GM21619 (cell line): ENCODE measurements at regions not wholly inside any gene's neighbourhood (a gene's known extent, or its start where the extent isn't known, plus 50 kb on each side); places are given as distances from the start of the nearest gene placed in this dataset.
"Not testable (repeated sequence)": the region's sequence is repeated elsewhere in the genome, so short reads cannot be mapped to it uniquely, and the experiment has no call there.

ENCODE experiments used
- ATAC-seq: cut with Tn5 transposase; IDR thresholded peaks from one replicate; pipeline ENCODE4 v1.9.1; 2021; ENCODE audit not compliant: unreplicated experiment

DNA sequence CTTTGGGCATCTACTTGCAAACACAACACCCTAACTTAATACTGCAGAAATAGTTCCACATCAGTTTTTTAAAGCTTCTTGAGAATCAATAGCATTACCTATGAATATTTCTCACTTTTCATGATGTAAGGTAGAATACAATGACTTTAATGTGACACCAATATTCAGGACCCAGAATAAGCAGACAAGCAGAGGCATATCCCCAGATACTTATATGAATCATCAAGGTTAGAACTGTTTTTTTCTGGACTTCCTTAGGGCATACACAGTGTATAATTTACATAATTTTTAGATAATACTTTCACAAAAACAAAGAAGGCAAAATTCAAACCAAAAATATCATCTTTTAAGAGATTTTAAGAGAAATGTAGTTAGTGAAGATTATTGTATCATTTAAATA, 885.8 kb downstream of the FSCB start:
- ATAC-seq: no peak

DNA sequence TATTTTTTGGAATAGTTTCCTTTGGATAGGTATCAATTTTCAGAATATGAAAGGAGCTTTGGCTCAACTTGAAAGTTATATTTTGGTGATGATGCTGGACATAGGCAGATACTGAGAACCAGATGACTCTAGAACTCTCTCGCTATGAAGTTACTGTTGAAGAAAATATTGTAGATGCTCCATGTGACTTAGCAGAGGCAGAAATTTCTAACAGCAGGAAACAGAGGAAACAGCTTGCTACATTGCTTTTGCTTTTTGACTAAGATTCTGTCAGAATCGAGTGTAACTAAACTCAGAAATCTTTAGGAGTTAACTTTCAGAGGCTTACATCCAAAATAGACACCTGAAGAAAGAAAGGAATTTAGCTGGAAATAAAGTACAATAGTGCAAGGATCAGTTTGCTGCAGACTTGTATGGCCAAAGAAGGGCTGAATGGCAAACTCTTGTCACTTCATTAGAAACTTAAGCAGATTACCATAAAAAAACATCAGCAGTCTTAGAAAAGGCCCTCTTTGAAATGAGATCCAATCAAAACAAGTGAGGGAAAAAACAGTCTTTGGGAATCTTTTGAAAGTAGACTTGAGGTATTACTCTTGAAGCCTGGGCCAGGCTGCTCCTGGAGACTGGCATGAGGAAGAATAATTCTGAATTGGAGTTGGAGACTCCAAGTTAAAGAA, 911.8 kb downstream of the FSCB start:
- ATAC-seq: no peak

DNA sequence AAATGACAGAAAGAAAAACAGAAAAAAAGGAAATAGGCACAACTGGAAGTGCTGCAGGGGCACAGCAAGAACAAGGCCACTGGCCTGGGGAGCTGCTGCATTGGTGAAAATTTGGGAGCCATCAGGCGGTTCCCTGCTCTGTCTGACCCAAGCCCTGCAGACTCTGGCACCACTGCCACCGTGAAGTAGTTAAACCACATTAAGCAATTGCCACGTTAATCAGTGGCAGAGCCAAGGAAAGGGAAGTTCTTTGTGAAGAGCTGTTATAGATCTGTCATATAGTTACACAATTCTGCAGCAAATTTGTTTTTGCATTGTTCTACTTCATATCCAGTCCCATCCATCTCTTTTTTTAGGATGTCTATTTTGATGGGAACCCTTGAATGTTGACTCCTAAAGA, 915.3 kb downstream of the FSCB start:
- no peak for ATAC-seq

DNA sequence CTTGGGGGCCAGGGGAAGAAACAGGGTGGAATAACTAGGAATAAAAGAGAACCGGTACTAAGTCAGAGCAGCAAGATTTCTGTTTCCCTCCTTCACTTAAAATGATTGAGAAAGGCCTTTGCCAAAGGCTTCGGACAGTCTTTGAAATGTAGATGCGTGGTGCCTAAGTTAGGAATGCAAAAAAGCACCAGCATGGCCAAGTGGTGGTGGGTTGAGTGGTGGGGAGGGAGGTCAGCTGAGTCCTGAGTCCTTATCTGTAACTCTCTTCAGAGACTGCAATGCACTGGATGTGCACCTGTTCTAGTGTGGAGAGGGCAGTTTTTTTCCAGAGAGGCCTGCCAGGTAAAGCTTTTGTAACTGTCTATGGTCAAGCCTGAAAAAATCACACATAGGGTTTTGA, 919.9 kb downstream of the FSCB start:
- no peak for ATAC-seq

DNA sequence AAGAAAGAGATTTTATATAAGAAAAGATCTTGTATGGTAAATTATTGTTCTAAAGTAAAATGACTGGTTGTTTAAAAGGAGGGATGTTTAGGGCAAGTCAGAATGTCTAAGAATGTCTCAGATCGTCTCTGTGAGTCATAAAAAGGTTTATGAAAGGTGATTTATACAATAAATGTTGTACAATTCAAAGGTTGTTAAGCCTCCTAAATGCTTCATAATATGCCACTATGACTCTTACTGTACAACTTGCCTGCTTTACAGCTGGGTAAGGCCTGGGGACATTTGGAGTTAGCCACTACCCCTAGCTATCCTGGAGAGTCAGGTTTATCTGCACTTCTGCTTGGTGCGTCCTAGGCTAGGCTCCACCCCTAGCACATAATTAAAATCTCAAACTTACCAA, 927.4 kb downstream of the FSCB start:
- no peak for ATAC-seq

DNA sequence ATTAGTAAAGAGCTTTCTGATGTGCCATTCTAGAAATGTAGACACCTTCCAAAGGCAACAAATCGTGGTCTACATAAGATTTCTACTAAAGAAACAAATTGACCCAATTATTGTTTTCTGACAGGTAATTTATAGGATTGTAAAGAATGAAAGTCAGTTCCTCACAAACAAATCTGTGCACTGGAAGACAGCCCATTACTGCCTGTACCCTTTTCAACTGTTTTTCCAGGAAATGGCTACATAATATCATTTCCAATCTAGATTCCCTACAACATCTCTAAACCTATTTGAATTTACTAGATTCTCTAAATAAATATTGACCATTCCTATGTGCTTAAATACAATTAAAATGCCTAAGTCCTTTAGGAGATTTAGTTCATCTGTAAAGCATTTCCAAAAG, 939.1 kb downstream of the FSCB start:
- no peak for ATAC-seq

DNA sequence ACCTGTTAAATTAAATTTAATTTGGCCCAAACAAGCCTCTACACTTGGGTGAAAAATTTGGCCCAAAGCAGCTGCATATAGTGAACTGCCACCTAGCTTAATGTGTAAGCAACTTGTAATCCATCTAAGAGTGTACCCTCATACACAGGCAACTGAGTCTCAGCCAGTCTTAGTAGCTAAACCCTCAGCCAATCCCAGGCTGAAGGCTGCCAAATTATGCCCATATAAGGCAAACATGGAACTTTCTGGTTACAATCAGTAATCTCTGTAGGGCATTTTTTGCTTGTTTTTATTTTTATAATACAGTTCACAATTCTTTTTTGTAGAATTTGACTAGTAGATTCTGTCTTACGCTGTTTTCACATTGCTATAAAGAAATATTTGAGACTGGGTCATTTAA, 958.7 kb downstream of the FSCB start:
- ATAC-seq: no peak

DNA sequence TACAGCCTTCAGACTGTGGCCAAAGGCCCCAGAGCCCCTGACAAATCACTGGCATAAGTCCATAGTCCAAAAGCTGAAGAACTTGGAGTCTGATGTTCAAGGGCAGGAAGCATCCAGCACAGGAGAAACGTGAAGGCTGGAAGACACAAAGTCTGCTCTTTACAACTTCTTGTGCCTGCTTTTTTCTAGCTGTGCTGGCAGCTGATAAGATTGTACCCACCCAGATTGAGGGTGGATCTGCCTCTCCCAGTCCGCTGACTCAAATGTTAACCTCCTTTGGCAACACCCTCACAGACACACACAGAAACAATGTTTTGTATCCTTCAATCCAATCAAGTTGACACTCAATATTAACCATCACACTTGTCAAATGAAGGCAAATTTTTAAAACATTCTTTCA, 959.5 kb downstream of the FSCB start:
- not testable (repeated sequence) for ATAC-seq

DNA sequence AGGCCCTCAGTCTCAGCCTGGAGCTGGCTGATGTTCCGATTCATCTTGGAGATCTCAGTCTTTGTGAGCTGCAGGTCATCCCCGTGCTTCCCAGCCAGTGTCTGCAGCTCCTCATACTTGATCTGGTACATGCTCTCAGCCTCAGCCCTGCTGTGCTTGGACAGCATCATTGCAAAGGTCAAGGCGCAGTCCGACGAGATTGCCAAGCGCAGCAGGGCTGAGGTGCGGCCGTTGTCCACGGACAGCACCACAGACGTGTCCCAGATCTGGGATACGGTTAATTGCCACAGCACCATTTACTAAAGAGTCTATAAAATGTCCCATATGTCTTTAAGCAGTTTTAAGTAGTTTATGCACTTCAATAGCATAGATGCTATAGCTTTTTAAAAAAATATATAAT, 965.7 kb downstream of the FSCB start:
- no peak for ATAC-seq

DNA sequence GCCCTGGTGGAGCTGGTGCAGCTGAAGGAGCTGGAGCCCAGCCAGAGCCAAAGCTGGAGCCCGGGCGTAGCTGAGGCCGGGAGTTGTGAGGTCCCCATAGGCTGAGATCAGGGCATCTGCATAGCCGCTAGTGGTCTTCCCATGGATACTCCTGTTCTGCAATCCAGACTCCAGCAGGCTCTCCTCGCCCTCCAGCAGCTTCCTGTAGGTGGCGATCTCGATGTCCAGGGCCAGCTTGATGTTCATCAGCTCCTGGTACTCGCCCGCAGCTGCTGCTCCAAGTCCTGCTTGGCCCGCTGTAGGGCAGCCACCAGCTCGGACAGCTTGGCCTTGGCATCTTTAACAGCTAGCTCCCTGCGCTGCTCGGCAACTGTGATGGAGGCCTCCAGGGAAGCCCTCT, 966.1 kb downstream of the FSCB start:
- no peak for ATAC-seq

DNA sequence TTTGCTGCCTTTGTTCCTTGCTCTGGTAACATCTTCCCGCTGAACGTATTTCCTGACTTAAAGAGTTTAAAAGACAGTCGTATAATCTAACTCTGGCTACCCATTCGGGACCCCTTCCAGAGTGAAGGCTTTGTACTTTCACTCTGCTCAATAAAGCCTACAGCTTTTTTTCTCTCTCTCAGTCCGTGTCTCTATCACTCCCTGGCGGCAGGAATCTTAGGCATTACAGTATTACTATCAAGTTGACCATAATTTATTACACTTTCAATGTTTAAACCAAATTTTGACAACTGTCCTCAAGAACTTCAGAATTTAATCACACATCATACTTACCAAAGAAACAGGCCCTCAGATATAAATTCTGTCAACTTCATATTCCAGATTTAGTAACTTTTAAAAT, 967.9 kb downstream of the FSCB start:
- no peak for ATAC-seq

DNA sequence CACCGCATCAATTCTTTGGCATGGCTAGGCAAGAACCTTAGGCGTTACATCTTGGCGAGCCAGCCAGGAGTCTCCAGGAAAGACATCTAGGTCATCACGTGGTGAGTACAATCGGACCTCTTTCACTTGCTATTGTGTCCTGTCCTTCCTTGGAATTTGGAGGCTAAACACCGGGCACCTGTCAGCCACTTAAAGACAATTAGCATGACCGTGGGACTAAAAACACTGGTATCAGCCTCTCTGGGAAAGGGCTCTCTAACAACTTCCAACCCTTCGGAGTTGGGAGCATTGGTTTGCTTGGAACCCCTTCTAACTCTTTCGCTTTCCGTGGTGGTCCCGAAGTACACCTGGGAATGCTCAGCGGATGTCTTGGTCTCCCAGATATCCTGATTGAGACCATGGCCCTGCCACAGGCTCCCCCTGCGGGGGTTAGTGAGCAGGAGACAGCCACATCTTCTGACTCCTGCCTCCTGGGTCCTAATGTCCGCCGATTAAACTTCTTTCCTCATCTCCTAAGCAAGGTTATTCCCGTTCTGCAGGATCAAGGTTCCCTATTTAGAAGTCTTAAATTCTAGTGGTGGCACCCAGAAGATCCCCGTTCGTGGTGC, 971.7 kb downstream of the FSCB start:
- no peak for ATAC-seq

DNA sequence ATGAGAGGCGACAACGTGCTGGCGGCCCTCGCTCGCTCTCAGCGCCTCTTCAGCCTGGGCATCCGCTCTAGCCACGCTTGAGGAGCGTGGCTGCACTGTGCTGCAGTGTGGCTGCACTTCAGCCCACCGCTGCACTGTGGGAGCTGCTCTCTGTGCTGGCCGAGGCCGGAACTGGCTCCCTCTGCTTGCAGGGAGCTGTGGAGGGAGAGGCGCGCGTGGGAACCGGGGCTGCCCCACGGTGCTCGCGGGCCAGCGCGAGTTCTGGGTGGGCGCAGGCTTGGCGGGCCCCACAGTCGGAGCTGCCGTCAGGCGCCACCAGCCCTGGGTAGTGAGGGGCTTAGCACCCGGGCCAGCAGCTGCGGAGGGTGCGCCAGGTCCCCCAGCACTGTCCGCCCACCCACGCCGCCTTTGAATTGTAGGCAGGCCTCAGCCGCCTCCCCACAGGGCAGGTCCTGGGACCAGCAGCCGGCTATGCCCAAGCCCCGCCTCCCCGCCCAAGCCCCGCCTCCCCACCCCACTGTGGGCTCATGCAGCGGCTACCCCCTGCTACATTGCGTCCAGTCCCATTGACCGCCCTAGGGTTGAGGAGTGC, 974.2 kb downstream of the FSCB start:
- no peak for ATAC-seq

DNA sequence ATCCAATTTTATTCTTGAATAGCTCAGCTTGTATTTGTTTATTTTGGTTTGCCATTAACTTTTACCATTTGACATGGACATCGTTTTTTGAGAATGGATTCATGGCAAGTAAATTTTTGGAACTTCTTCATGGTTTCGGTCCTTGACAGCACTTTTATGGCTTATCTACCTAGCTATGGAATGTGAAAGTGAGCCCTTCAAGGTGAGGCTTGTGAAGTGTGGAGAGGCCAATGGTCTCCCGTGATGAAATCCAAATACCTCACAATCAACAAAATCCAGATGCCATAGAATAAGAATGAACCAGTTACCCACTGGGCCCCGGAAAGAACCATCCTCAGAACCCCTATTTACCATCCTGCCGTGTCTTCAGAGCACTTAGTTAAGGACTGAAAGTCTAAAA, 978.8 kb downstream of the FSCB start:
- no peak for ATAC-seq

DNA sequence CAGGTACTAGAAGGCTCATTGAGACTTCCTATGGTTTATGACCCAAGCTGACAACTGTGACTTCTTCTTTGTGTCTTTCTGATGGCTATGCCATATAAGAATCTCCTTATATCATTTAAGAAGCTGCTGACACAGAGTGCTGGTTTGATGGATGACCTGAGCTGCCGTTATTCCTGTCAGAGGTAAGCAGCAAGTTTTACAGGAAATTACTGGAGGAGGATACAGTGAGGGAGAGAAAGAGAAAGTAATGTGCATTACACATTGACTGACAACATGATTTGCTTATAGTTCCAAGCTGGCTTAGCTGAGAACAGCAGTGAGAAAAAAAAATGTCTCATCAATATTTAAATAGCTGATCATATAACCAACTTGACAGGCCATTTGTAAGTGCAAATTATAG, 981.4 kb downstream of the FSCB start:
- ATAC-seq: no peak

DNA sequence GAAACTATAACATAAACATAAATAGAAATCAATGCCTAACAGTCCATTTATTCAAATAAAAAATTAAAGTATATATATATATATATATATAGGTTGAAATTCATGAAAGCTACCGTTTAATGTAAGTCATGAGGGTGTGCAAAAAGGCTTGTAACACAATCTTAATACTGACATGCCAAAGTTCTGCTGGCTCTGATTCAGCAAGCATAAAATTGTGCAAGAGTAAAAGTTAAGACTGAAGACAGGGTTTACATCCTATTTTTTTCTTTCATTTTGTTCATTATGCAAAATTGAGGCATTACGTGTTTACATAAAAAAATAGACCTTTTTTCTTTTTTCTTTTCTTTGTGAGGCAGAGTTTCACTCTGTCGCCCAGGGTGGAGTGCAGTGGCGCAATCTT, 984.2 kb downstream of the FSCB start:
- no peak for ATAC-seq

DNA sequence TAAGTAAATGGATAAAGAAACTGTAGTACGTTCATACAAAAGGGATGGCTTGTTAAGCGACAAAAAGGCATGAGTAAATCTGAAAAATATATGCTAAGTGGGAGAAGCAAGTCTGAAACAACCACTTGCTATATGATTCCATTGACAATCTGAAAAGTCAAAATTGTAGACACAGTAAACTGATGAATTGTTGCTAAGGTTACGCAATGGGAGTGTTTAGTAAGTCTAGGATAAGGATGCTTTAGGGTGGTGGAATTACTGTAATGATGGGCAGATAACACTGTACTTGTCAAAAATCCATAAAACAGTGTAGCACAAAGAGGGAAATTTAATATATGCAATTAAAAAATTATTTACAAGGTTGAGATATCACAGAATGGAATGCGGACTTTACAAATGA, 984.9 kb downstream of the FSCB start:
- no peak for ATAC-seq

DNA sequence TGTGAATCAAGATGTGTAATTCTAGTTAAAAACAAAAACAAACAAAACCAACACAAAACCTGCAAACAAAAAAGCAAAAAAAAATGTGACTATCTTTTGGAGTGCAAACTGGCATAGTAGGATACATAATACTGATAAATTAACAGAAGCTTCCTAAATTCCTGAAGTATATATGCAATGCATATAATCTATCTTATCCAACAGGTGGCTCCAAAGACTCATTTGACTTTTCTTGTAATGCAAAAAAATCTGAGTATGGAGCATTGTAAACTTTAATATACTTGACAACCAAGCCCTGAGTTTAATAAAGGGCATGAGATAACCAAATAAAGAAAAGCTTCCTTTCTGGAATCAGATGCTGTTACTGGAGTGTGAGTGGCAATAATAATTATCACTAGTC, 1003.6 kb downstream of the FSCB start:
- no peak for ATAC-seq

DNA sequence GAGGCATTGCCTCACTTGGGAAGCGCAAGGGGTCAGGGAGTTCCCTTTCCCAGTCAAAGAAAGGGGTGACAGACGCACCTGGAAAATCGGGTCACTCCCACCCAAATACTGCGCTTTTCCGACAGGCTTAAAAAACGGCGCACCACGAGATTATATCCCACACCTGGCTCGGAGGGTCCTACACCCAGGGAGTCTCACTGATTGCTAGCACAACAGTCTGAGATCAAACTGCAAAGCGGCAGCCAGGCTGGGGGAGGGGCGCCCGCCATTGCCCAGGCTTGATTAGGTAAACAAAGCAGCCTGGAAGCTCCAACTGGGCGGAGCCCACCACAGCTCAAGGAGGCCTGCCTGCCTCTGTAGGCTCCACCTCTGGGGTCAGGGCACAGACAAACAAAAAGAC, 1014.7 kb downstream of the FSCB start:
- not testable (repeated sequence) for ATAC-seq

DNA sequence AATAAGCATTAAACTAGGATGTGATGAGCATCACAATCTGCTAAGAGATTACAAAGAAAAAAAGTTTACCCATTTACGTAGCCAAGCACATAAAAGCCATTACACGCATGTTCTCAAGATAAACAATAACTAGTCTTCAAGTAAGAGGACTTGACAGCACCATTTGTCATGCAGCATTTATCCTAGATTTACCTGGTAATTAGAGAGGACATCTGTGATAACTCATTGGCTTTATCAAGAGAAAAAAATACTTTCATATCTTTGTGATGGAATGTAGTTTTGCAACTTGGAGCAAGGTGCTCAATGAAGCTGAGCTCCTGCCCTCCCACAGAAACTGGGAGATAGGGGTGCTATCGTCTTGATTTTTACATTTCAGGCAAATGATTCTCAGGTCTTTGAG, 1023.7 kb downstream of the FSCB start:
- ATAC-seq: no peak

DNA sequence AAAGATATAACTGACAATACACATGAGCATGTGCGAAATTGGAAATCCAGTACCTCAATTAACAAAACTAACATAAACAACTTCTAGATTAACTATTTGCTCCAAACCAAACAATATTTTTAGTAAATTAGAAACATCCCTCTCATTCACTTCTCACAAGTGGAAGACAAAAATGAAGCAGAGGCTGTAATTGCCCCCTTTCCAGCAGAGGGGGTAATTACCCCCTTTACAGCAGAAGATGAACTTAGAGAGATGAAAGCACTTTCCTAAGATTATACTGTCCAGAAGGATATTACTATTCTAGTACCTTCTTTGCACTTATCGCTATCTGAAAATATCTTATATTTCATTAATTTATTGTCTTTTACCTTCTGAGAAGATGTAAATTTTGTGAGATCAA, 1025.2 kb downstream of the FSCB start:
- ATAC-seq: no peak

DNA sequence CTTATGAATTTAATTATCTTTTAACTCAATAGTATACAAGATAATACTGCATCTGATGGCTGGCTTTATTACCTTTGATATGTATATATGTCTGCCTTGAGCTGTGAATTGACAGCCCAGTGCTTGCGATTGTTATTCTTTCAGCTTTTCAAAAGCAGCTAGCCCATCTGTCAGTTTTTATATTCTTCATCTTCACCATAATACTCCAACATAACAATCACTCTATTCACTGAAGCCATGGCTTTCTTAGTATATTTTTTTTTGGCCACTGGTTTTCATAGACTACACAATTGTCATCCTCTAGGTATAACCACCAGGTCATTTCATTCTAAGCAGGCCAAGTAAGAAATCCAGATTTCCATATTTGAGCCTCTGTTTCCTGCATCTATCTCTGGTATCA, 1026.1 kb downstream of the FSCB start:
- no peak for ATAC-seq
